ENCODE measurements at regions not wholly inside any gene's neighbourhood (a gene's known extent, or its start where the extent isn't known, plus 50 kb on each side); places are given as distances from the start of the nearest gene placed in this dataset.

- DNase-seq, result no peak
Measured at GRCh38 chr6:8780653-8781052, 345.3 kb upstream of the SLC35B3 start.

DNA sequence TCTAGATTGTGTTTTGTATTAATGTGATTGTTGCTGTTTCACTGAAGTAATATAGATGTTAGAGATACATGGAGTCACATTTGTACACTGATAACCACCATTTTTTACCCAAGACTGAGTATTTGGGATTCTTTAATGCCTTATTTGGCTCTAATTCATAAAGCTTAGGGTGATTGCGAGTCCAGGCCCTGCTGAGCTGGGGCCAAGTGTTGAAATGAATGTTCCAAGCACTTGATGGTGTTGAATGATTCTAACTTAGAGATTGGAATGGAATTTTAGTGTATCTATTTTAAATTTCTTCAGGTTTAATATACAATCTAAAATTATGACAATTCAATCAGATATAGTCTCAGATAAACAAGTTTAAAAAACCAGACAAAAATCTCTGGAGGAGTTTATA, 329.4 kb upstream of the SLC35B3 start:
- no peak for DNase-seq

DNA sequence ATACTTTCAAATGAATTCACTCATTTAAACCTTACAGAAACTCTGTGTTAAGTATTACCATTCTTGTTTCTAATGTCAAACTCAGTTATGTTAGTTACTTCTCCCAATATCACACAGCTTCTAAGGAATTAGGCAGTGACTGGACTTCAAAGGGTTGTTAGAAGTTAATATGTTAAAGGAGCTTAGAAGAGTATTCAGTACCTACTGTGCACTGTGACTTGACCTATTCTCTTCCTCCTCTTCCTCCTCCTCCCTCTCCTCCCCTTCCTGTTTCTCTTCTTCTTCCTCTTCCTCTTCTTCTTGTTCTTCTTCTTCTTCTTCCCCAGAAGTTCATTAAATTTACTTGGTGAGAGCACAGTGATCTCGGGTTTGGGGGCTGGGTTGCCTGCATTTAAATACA, 325.6 kb upstream of the SLC35B3 start:
- DNase-seq, result no peak

- DNase-seq, result no peak
Measured at GRCh38 chr6:8758412-8758811, 323.1 kb upstream of the SLC35B3 start.

DNA sequence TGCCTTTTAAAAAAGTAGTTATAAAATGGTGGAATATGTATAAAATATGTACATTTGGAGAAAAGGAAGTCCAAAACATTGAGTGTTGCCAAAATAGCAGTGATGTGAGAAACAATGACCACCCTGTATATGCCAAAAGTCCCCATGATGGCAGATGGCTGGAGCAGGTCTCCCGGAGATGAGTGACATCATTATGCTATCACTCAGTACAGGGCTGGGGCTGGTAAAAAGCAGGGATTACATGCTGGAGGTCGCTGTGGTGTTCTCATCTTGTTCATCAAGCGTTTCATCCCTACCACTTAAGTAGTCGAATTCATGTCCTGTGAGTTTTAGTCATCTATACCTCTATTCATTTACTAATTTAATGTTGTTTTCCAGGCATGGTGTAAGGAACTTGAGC, 315.3 kb upstream of the SLC35B3 start:
- no peak for DNase-seq

DNA sequence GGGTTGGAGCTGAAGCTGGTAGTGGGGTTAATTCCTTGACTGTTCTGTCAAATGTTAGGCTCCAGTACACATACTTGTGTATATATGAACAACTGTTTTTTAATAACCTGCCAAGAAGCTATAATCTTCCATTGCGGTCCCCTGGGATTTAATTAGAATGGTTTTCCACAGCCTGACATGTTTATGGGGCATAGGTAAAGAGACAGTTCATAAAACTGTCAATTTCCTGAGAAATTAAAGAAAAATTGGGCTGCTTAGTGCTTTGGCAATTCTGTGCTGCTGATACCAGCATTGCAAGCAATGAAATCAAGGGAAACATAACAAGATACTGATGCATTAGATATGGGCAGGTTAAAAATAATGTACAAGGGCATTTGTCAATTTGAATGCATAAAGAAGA, 314.1 kb upstream of the SLC35B3 start:
- no peak for DNase-seq

GRCh38 chr6:8743170-8743745, 307.9 kb upstream of the SLC35B3 start:
- no peak for DNase-seq

DNA sequence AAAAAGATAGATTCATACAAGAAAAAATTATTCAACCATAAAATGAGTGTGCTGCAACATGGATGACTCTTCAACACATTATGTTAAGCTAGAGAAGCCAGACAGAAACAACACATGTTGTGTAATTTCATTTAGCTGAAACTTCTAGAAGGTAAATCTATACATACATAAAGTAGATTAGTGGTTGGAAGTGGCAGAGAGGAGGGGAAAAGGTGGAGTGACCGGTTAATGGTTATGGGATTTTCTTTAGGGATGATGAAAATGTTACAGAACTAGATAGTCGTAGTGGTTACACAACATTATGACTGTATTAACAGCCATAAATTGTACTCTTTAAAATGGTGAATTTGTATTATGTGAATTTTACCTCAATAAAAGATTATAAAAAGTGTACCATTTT, 304.1 kb upstream of the SLC35B3 start:
- DNase-seq, result no peak

GRCh38 chr6:8738951-8739350, 303.6 kb upstream of the SLC35B3 start:
- DNase-seq, result no peak

DNA sequence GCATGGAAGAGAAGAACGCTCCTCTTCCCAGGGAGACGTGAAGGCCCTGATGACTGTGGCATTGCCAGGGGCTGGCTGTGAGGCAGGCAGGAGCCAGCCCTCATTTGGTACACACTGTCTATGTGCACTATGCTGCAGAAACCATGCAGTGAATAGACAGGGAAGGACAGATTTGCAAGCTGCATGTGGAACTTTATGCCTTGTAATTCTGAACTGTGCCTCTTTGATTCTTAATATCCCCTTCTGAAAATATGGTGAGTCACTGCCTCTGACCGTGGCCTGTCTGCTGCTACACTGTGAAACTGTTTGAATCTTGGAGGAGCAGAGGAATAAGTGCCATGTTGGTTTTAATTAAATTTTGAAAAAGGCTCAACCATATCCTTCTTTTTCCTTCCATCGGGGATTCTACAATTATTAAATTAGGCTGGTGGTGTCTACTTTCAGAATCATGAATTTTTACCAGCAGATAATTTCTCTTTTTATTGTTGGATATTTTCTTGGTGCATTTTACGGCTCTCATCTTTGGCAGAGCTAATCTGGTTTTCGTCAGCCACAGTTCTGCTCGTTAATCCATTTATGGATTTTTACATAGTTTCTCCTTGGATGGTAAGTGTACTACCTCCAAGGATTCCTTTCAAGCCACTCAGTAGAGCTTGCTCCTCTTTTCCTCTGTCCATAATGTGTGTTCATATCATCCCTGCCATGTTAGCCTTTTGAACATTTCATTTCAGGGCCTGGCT, 301.0 kb upstream of the SLC35B3 start:
- DNase-seq, result no peak

DNA sequence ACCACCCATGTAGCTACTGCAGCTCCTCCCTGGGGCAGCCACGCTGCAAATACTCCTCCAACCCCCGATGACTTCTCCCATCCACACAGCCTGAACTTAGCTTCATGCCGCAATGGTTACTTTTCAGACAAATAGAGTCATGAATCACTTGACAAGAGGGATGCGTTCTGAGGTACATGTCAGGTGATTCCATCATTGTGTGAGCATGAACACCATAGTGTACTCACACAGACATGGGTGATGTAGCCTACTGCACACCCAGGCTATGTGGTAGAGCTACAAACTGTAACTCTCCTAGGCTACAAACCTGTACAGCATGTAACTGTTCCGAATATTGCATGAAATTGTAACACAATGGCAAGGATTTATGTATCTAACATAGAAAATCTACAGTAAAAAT, 298.5 kb upstream of the SLC35B3 start:
- DNase-seq, result no peak

- DNase-seq, result no peak
Measured at GRCh38 chr6:8731874-8732273, 296.5 kb upstream of the SLC35B3 start.

- DNase-seq, result no peak
Measured at GRCh38 chr6:8710668-8711431, 275.5 kb upstream of the SLC35B3 start.

- DNase-seq, result no peak
Measured at GRCh38 chr6:8707956-8708772, 272.8 kb upstream of the SLC35B3 start.

- no peak for DNase-seq
Measured at GRCh38 chr6:8707369-8707768, 272.0 kb upstream of the SLC35B3 start.

- no peak for DNase-seq
Measured at GRCh38 chr6:8705435-8706020, 270.2 kb upstream of the SLC35B3 start.

GRCh38 chr6:8703059-8703458, 267.7 kb upstream of the SLC35B3 start:
- DNase-seq, result no peak

- no peak for DNase-seq
Measured at GRCh38 chr6:8688821-8689220, 253.5 kb upstream of the SLC35B3 start.

DNA sequence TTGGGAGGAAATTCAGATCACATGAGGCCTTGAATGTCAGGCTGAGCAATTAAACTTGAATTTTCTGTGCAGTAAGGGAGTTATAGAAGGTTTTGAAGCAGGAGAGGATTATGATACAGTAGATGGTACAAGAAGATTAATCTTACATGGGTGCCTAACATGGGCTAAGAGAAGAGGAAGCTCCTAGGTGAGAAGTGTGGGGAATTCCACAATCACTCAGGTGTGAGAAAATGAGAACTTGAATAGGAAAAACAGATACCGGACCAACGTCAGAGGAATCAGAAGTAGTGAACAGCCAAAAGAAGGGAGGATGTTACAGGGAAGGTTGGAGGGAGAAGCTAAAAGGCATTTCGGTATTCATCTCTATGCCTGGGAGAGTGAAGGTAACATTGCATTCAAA, 250.7 kb upstream of the SLC35B3 start:
- DNase-seq, result no peak

GRCh38 chr6:8683204-8683603, 247.9 kb upstream of the SLC35B3 start:
- no peak for DNase-seq

DNA sequence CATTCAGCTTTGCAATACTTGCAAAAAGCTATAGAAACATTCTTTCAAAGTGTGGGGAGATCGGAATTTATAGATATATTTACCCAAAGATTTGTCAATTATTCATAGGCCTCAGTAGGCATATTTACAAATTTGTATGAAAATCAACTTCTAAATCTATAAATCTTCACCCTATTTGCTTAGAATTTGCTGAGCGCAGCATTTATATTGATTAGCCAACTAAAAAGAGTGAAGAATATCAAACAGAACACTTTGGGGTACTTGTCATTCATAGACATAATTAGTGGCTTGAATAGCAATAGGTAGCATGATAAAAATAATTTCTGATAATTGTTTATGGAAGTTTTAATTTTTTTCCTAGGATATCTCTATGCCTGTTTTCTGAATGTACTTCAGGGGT, 244.5 kb upstream of the SLC35B3 start:
- no peak for DNase-seq

DNA sequence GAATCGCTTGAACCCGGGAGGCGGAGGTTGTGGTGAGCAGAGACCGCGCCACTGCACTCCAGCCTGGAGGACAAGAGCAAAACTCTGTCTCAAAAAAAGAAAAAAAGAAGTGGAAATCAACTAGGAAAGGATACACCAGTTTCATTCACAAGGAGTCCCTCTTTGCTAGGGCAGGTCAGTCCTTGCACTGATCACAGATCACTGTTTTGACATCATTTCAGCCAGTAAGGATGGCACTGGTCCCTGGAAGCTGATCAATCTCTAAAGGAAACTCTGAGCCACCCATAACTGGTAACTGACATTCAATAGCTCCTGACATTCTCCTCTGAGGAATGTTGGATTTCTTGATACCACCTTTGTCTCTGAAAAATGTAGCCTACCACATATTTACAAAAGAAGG, 243.1 kb upstream of the SLC35B3 start:
- no peak for DNase-seq

- no peak for DNase-seq
Measured at GRCh38 chr6:8674126-8674525, 238.8 kb upstream of the SLC35B3 start.
